Vagina (tissue), 2 donors: ENCODE measurements at regions not wholly inside any gene's neighbourhood (a gene's known extent, or its start where the extent isn't known, plus 50 kb on each side); places are given as distances from the start of the nearest gene placed in this dataset.

Source experiments
- POLR2A ChIP-seq, 2 donors: fragments of 450-650 bp; IDR thresholded peaks; one replicate each; pipeline ENCODE4 v1.6.1; 2017; ENCODE audit warnings: antibody characterized with exemption in 2 of 2, mild to moderate bottlenecking in 2 of 2, moderate library complexity in 2 of 2
- TF ChIP-seq, protein P1 (sequence below), 3 experiments: fragments of 450-650 bp in 2 of 3; fragments of 200-600 bp in 1 of 3; sonication (generic) in 1 of 3; IDR thresholded peaks; one replicate each; pipeline ENCODE4 v1.5.1; 2017 to 2019; ENCODE audit warnings: antibody characterized with exemption in 3 of 3, mild to moderate bottlenecking in 2 of 3, moderate library complexity in 2 of 3

DNA sequence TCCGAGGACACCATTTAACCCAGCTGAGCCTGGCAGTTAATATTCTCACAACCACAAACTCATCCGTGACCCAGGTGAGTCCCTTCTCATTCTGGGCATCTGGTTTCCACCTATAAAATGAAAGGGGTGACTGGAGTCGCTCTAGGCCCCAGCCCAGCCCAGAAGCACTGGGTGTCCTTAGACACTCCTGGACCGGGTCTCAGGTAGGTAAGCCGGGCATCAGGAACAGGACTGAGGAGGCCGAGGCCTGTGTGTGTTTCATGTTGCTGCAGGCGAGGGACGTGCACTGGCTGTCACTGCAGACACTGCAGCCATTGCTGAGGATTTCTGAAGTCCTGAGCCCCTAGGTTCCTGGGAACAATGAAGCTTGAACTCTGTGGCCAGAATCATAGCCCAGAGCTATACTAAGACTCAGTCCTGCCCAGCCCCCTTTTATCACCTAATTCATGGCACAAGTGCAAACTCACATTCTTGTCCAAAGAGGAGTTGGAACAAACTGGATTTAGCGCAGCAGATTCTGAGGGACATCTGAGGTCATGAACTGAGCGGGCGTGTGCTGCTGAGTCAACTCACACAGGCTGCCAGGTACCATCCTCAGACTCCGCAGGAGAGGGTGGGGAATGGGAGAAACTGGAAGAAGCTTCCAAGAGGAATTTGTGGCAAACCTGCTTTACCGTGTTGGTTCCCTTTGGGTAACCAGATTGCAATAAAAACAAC lies 184.9 kb downstream of the FAM43A start:
- TF ChIP-seq, protein P1, sequence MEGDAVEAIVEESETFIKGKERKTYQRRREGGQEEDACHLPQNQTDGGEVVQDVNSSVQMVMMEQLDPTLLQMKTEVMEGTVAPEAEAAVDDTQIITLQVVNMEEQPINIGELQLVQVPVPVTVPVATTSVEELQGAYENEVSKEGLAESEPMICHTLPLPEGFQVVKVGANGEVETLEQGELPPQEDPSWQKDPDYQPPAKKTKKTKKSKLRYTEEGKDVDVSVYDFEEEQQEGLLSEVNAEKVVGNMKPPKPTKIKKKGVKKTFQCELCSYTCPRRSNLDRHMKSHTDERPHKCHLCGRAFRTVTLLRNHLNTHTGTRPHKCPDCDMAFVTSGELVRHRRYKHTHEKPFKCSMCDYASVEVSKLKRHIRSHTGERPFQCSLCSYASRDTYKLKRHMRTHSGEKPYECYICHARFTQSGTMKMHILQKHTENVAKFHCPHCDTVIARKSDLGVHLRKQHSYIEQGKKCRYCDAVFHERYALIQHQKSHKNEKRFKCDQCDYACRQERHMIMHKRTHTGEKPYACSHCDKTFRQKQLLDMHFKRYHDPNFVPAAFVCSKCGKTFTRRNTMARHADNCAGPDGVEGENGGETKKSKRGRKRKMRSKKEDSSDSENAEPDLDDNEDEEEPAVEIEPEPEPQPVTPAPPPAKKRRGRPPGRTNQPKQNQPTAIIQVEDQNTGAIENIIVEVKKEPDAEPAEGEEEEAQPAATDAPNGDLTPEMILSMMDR (IDR thresholded peaks at IDR 0.05) = no peak
- no peak for TF ChIP-seq POLR2A (IDR thresholded peaks at IDR 0.05)
